AG04450 (cell line): ENCODE measurements at regions not wholly inside any gene's neighbourhood (a gene's known extent, or its start where the extent isn't known, plus 50 kb on each side); places are given as distances from the start of the nearest gene placed in this dataset.

Experiments used
- CTCF ChIA-PET: fragments of 300-600, 350-600 bp; formaldehyde crosslinking; extraction: SDS; loops from one replicate; lab custom pipeline; 2022; ENCODE audit warnings: antibody characterized with exemption, inconsistent platforms; lab: Charles Lee
- POLR2A ChIA-PET: fragments of 350-600 bp; formaldehyde crosslinking; extraction: SDS; loops from one replicate; lab custom pipeline; 2021; ENCODE audit warnings: antibody characterized with exemption, inconsistent platforms; lab: Yijun Ruan, JAX
- DNase-seq: peaks from one replicate; pipeline ENCODE4 v3.0.0-alpha.2; 2011; ENCODE audit warnings: low read depth, low spot score
- H3K27ac ChIP-seq: one replicate; pipeline ENCODE4 v1.5.1; 2012; ENCODE audit warnings: low read depth, low read length, control low read depth
- H3K27me3 ChIP-seq: one replicate; pipeline ENCODE4 v1.6.0; 2012; ENCODE audit warnings: low read length; ENCODE audit not compliant: control insufficient read depth, insufficient read depth
- H3K4me3 ChIP-seq: 2 replicates; pipeline ENCODE4 v1.5.1; 2011; ENCODE audit warnings: mild to moderate bottlenecking, low read depth, low read length, control low read depth
- H3K9me3 ChIP-seq: 2 replicates; pipeline ENCODE4 v1.5.1; 2012; ENCODE audit warnings: low read length; ENCODE audit not compliant: control insufficient read depth, insufficient read depth
- TF ChIP-seq, protein P1 (sequence below): IDR thresholded peaks from 2 replicates; pipeline ENCODE4 v1.5.1; 2011; ENCODE audit warnings: low read depth, low read length, control low read depth, inconsistent platforms

DNA sequence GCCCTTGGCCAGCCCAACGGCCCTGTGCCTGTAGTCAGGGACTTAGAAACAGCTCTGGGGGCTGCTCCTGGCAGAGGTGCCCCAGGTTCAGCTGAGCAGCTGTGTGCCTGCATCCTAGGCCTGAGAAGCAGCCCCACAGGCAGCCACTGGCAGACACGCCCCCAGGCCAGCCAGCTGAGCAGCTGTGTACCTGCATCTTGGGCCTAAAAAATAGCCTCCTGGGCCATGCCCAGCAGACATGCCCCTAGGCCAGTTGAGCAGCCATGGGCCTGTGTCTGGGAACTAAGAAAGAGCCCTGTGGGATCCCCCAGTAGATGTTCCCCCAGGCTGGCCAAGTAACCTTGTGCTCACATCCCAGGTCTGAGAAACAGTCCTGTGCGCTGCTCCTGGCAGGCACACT, 64.0 kb downstream of the TBR1 start:
- Histone ChIP-seq H3K27me3 (no peaks in the 10 kb centered on the region), H3K4me3 (no peak overlapping the region), H3K9me3 (peaks cover 12% of the 10 kb centered on the region), H3K27ac (no peak overlapping the region)
- TF ChIP-seq, protein P1, sequence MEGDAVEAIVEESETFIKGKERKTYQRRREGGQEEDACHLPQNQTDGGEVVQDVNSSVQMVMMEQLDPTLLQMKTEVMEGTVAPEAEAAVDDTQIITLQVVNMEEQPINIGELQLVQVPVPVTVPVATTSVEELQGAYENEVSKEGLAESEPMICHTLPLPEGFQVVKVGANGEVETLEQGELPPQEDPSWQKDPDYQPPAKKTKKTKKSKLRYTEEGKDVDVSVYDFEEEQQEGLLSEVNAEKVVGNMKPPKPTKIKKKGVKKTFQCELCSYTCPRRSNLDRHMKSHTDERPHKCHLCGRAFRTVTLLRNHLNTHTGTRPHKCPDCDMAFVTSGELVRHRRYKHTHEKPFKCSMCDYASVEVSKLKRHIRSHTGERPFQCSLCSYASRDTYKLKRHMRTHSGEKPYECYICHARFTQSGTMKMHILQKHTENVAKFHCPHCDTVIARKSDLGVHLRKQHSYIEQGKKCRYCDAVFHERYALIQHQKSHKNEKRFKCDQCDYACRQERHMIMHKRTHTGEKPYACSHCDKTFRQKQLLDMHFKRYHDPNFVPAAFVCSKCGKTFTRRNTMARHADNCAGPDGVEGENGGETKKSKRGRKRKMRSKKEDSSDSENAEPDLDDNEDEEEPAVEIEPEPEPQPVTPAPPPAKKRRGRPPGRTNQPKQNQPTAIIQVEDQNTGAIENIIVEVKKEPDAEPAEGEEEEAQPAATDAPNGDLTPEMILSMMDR = no peak
- DNase-seq = no peak
- CTCF ChIA-PET = no interaction called here
- POLR2A ChIA-PET = no interaction called here

DNA sequence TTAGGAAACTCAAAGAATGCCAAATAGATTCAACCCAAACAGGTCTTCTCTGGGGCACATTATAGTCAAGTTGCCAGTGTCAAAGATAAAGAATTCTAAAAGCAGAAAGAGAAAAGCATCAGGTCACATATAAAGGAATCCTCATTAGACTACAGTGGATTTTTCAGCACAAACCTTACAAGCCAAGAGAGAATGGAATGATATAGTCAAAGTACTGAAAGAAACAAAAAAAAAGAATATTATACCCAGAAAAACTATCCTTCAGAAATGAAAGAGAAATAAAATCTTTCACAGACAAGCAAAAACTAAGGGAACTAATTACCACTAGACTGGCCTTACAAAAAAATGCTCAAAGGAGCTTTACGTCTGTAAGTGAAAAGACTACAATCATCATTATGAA, 65.5 kb downstream of the TBR1 start:
- H3K4me3 ChIP-seq = no peak overlapping the region
- CTCF ChIA-PET = no interaction called here
- no peaks in the 10 kb centered on the region for H3K27me3 ChIP-seq
- peaks cover 12% of the 10 kb centered on the region for H3K9me3 ChIP-seq
- TF ChIP-seq, protein P1 = no peak
- no peak overlapping the region for H3K27ac ChIP-seq
- no peak for DNase-seq
- POLR2A ChIA-PET = no interaction called here

DNA sequence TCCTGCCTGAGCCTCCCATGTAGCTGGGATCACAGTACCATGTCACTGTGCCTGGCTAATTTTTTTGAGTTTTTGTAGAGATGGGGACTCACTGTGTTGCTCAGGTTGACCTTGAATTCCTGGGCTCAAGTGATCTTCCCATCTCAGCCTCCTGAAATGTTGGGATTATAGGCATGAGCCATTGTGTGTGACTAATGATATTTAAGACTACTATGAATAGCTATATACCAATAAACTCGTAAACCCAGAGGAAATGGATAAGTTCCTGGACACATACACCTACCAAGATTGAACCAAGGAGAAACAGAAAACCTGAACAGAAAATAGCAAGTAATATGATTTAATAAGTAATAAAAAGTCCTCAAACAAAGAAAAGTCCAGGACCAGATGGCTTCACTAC, 68.0 kb downstream of the TBR1 start:
- TF ChIP-seq, protein P1 = no peak
- CTCF ChIA-PET = no interaction called here
- H3K4me3 ChIP-seq = no peak overlapping the region
- H3K27ac ChIP-seq = no peak overlapping the region
- POLR2A ChIA-PET = no interaction called here
- peaks cover 12% of the 10 kb centered on the region for H3K9me3 ChIP-seq
- no peak for DNase-seq
- no peaks in the 10 kb centered on the region for H3K27me3 ChIP-seq

DNA sequence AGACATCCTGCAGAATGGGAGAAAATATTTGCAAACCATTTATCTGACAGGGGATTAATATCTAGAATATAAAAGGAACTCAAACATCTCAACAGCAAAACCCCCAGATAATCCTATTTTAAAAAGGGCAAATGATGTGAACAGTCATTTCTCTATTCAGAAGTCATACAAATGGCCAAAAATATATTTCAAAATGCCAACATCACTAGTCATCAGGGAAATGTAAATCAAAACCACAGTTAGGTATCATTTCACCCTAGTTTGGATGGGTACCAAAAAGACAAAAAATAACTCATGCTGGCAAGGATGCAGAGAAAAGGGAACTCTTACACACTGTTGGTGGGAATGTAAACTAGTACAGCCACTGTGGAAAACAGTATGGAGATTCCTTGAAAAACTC, 70.0 kb downstream of the TBR1 start:
- H3K4me3 ChIP-seq = no peak overlapping the region
- POLR2A ChIA-PET = no interaction called here
- no peak overlapping the region for H3K27ac ChIP-seq
- H3K9me3 ChIP-seq = no peaks in the 10 kb centered on the region
- TF ChIP-seq, protein P1 = no peak
- H3K27me3 ChIP-seq = no peaks in the 10 kb centered on the region
- CTCF ChIA-PET = no interaction called here
- DNase-seq = no peak

DNA sequence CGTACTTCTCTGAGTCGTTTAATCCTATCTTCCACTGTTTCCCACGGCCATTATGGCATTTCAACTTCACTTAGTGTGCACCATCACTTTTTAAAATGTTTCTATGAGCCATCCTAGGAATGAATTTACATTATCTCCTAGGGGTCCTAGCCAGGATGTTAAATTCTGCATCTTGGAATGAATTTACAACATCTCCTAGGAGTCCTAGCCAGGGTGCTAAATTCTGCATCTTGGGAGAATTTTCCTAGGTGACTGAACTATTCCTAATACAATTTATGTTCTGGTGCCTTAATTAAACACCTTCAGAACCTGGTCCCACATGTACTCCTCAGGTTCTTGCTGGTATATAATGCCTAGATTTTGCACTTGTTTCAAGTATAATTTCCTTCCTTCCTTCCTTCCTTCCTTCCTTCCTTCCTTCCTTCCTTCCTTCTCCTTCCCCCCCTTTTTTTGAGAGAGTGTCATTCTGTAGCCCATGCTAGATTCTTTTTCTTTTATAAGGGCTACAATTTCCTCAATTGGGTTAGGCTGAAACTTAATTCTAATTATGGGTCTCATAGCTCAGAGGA, 72.1 kb downstream of the TBR1 start:
- no peaks in the 10 kb centered on the region for H3K9me3 ChIP-seq
- TF ChIP-seq, protein P1 = no peak
- H3K4me3 ChIP-seq = no peak overlapping the region
- no peak for DNase-seq
- CTCF ChIA-PET = no interaction called here
- no peaks in the 10 kb centered on the region for H3K27me3 ChIP-seq
- no peak overlapping the region for H3K27ac ChIP-seq
- POLR2A ChIA-PET = no interaction called here
